Mesendoderm (in vitro differentiated cells): ENCODE measurements at regions not wholly inside any gene's neighbourhood (a gene's known extent, or its start where the extent isn't known, plus 50 kb on each side); places are given as distances from the start of the nearest gene placed in this dataset.

Source experiments
- DNase-seq: peaks from one replicate; pipeline ENCODE4 v3.0.0; 2013
- H2AK5ac ChIP-seq: 2 replicates; pipeline ENCODE4 v1.6.1; 2013; ENCODE audit warnings: low read length, inconsistent platforms
- H2BK120ac ChIP-seq: 2 replicates; pipeline ENCODE4 v1.6.1; 2013; ENCODE audit warnings: low read depth, mild to moderate bottlenecking, low read length, moderate library complexity, mixed read lengths
- H2BK15ac ChIP-seq: replicated peaks from 2 replicates; pipeline ENCODE4 v1.6.1; 2013; ENCODE audit warnings: low read depth, mild to moderate bottlenecking, moderate library complexity
- H2BK5ac ChIP-seq: 2 replicates; pipeline ENCODE4 v1.6.1; 2013; ENCODE audit warnings: low read length, inconsistent platforms
- H3K18ac ChIP-seq: 2 replicates; pipeline ENCODE4 v1.6.1; 2013; ENCODE audit warnings: mild to moderate bottlenecking, low read length, mixed read lengths
- H3K23ac ChIP-seq: one replicate; pipeline ENCODE4 v1.6.1; 2013; ENCODE audit warnings: low read length
- H3K27ac ChIP-seq: 2 replicates; pipeline ENCODE4 v1.5.1; 2013; ENCODE audit warnings: low read depth, mild to moderate bottlenecking, inconsistent platforms, low read length, moderate library complexity
- H3K27me3 ChIP-seq: 2 replicates; pipeline ENCODE4 v1.6.1; 2013; ENCODE audit warnings: low read length, control low read depth, mild to moderate bottlenecking, inconsistent platforms; ENCODE audit not compliant: insufficient read depth, poor library complexity
- H3K36me3 ChIP-seq: 2 replicates; pipeline ENCODE4 v1.6.1; 2013; ENCODE audit warnings: low read length, inconsistent platforms; ENCODE audit not compliant: control insufficient read depth, insufficient read depth
- H3K4ac ChIP-seq: one replicate; pipeline ENCODE4 v1.6.1; 2013; ENCODE audit warnings: low read depth, mild to moderate bottlenecking, low read length, moderate library complexity
- H3K4me1 ChIP-seq: 2 replicates; pipeline ENCODE4 v1.6.1; 2013; ENCODE audit warnings: low read depth, low read length, inconsistent platforms; ENCODE audit not compliant: control insufficient read depth
- H3K4me2 ChIP-seq: 2 replicates; pipeline ENCODE4 v1.6.1; 2013; ENCODE audit warnings: low read length
- H3K4me3 ChIP-seq: 2 replicates; pipeline ENCODE4 v1.5.1; 2013; ENCODE audit warnings: mild to moderate bottlenecking, low read length
- H3K56ac ChIP-seq: one replicate; pipeline ENCODE4 v1.6.1; 2013; ENCODE audit warnings: low read length
- H3K79me1 ChIP-seq: 2 replicates; pipeline ENCODE4 v1.6.1; 2013; ENCODE audit warnings: low read length, inconsistent platforms
- H3K79me2 ChIP-seq: 2 replicates; pipeline ENCODE4 v1.6.1; 2013; ENCODE audit warnings: mild to moderate bottlenecking, low read length; ENCODE audit not compliant: control insufficient read depth, insufficient read depth
- H3K9ac ChIP-seq: 2 replicates; pipeline ENCODE4 v1.6.1; 2013; ENCODE audit warnings: low read length, inconsistent platforms
- H4K5ac ChIP-seq: one replicate; pipeline ENCODE4 v1.6.1; 2013; ENCODE audit warnings: low read length
- H4K8ac ChIP-seq: one replicate; pipeline ENCODE4 v1.6.1; 2013; ENCODE audit warnings: low read depth, mild to moderate bottlenecking, control low read depth, low read length, moderate library complexity
- WGBS: extraction: QIAGEN DNeasy Blood & Tissue Kit; methylation state at CpG from one replicate; pipeline ENCODE4 v1.1.7; 2013; ENCODE audit warnings: low lambda C conversion rate, missing lambda C conversion rate; ENCODE audit not compliant: insufficient coverage; ENCODE audit errors: extremely low coverage; 5-methylcytosine and 5-hydroxymethylcytosine counted together

GRCh38 chr21:30943243-30943642, 61.9 kb upstream of the KRTAP11-1 start:
- H3K79me2 ChIP-seq, result no peaks in the 10 kb centered on the region
- H3K23ac ChIP-seq, result no peak overlapping the region
- H3K79me1 ChIP-seq, result no peaks in the 10 kb centered on the region
- H3K4ac ChIP-seq, result no peak overlapping the region
- H3K56ac ChIP-seq, result no peak overlapping the region
- no peak overlapping the region for H4K5ac ChIP-seq
- no peak overlapping the region for H4K8ac ChIP-seq
- no peak overlapping the region for H2AK5ac ChIP-seq
- DNase-seq, result no peak
- H3K27me3 ChIP-seq, result no peaks in the 10 kb centered on the region
- no peak overlapping the region for H2BK15ac ChIP-seq
- no peak overlapping the region for H3K27ac ChIP-seq
- WGBS, result no CpG with 5 or more reads among the region's 4 CpGs
- no peak overlapping the region for H2BK120ac ChIP-seq
- no peak overlapping the region for H2BK5ac ChIP-seq
- H3K4me3 ChIP-seq, result no peak overlapping the region
- H3K18ac ChIP-seq, result no peak overlapping the region
- H3K4me2 ChIP-seq, result no peak overlapping the region
- H3K36me3 ChIP-seq, result no peaks in the 10 kb centered on the region
- no peaks in the 10 kb centered on the region for H3K4me1 ChIP-seq
- no peak overlapping the region for H3K9ac ChIP-seq

GRCh38 chr21:30942192-30942591, 60.8 kb upstream of the KRTAP11-1 start:
- no peak overlapping the region for H2BK15ac ChIP-seq
- H4K5ac ChIP-seq, result no peak overlapping the region
- WGBS, result no CpG with 5 or more reads among the region's 1 CpG

GRCh38 chr21:30936207-30936606, 54.8 kb upstream of the KRTAP11-1 start:
- Histone ChIP-seq H3K9ac (no peak overlapping the region), H2BK5ac (no peak overlapping the region), H2AK5ac (no peak overlapping the region), H4K5ac (no peak overlapping the region), H3K18ac (no peak overlapping the region), H3K56ac (no peak overlapping the region), H3K79me1 (no peaks in the 10 kb centered on the region), H3K4me2 (no peak overlapping the region), H3K4me3 (no peak overlapping the region), H3K36me3 (no peaks in the 10 kb centered on the region), H2BK120ac (no peak overlapping the region), H3K4me1 (no peaks in the 10 kb centered on the region), H2BK15ac (no peak overlapping the region), H3K79me2 (no peaks in the 10 kb centered on the region), H3K27me3 (no peaks in the 10 kb centered on the region), H3K27ac (no peak overlapping the region), H4K8ac (no peak overlapping the region), H3K23ac (no peak overlapping the region), H3K4ac (no peak overlapping the region)
- DNase-seq, result no peak
- no CpG with 5 or more reads among the region's 6 CpGs for WGBS

More at GRCh38 chr21:30942192-30942591, 60.8 kb upstream of the KRTAP11-1 start:
- H3K4me3 ChIP-seq, result no peak overlapping the region
- H3K4me2 ChIP-seq, result no peak overlapping the region
- no peaks in the 10 kb centered on the region for H3K36me3 ChIP-seq
- H2BK120ac ChIP-seq, result no peak overlapping the region
- no peaks in the 10 kb centered on the region for H3K79me1 ChIP-seq
- no peaks in the 10 kb centered on the region for H3K4me1 ChIP-seq
- no peak overlapping the region for H3K9ac ChIP-seq
- H2BK5ac ChIP-seq, result no peak overlapping the region
- no peak overlapping the region for H2AK5ac ChIP-seq
- H3K23ac ChIP-seq, result no peak overlapping the region
- H3K27ac ChIP-seq, result no peak overlapping the region
- no peaks in the 10 kb centered on the region for H3K79me2 ChIP-seq
- no peak overlapping the region for H3K18ac ChIP-seq
- H3K27me3 ChIP-seq, result no peaks in the 10 kb centered on the region
- H3K4ac ChIP-seq, result no peak overlapping the region
- peak; percentile 10 for DNase-seq
- H3K56ac ChIP-seq, result no peak overlapping the region
- H4K8ac ChIP-seq, result no peak overlapping the region

GRCh38 chr21:30935889-30936168, 54.4 kb upstream of the KRTAP11-1 start:
- Histone ChIP-seq H2BK5ac (no peak overlapping the region), H3K4ac (no peak overlapping the region), H3K56ac (no peak overlapping the region), H3K18ac (no peak overlapping the region), H2AK5ac (no peak overlapping the region), H3K4me2 (no peak overlapping the region), H3K4me1 (no peaks in the 10 kb centered on the region), H3K9ac (no peak overlapping the region), H3K27me3 (no peaks in the 10 kb centered on the region), H4K5ac (no peak overlapping the region), H3K36me3 (no peaks in the 10 kb centered on the region), H4K8ac (no peak overlapping the region), H2BK120ac (no peak overlapping the region), H3K79me2 (no peaks in the 10 kb centered on the region), H3K27ac (no peak overlapping the region), H3K23ac (no peak overlapping the region), H3K4me3 (no peak overlapping the region), H2BK15ac (no peak overlapping the region), H3K79me1 (no peaks in the 10 kb centered on the region)
- WGBS, result no CpG with 5 or more reads among the region's 4 CpGs
- DNase-seq, result no peak

- no peak overlapping the region for H3K23ac ChIP-seq
- no peak overlapping the region for H2BK120ac ChIP-seq
- H3K56ac ChIP-seq, result no peak overlapping the region
- no peak overlapping the region for H4K8ac ChIP-seq
- no peaks in the 10 kb centered on the region for H3K36me3 ChIP-seq
- H2AK5ac ChIP-seq, result no peak overlapping the region
- no peak overlapping the region for H3K18ac ChIP-seq
- H3K27me3 ChIP-seq, result no peaks in the 10 kb centered on the region
- no CpG with 5 or more reads among the region's 15 CpGs for WGBS
- H3K4me1 ChIP-seq, result no peaks in the 10 kb centered on the region
- H4K5ac ChIP-seq, result no peak overlapping the region
- no peak overlapping the region for H3K4me3 ChIP-seq
- H3K27ac ChIP-seq, result no peak overlapping the region
- H2BK5ac ChIP-seq, result no peak overlapping the region
- no peak for DNase-seq
- H2BK15ac ChIP-seq, result no peak overlapping the region
- H3K9ac ChIP-seq, result no peak overlapping the region
- H3K79me1 ChIP-seq, result no peaks in the 10 kb centered on the region
- H3K79me2 ChIP-seq, result no peaks in the 10 kb centered on the region
- H3K4me2 ChIP-seq, result no peak overlapping the region
- no peak overlapping the region for H3K4ac ChIP-seq
These were observed 53.9 kb upstream of the KRTAP11-1 start for GRCh38 chr21:30935121-30935888.

- Histone ChIP-seq H3K4me2 (no peak overlapping the region), H4K5ac (no peak overlapping the region), H2AK5ac (no peak overlapping the region), H2BK120ac (no peak overlapping the region), H3K4ac (no peak overlapping the region), H2BK5ac (no peak overlapping the region), H3K56ac (no peak overlapping the region), H3K9ac (no peak overlapping the region), H3K27ac (no peak overlapping the region), H3K18ac (no peak overlapping the region), H2BK15ac (no peak overlapping the region), H3K27me3 (no peaks in the 10 kb centered on the region), H4K8ac (no peak overlapping the region), H3K79me2 (no peaks in the 10 kb centered on the region), H3K79me1 (no peaks in the 10 kb centered on the region), H3K4me1 (no peaks in the 10 kb centered on the region), H3K36me3 (no peaks in the 10 kb centered on the region), H3K23ac (no peak overlapping the region), H3K4me3 (no peak overlapping the region)
- no CpG with 5 or more reads among the region's 3 CpGs for WGBS
- no peak for DNase-seq
These were observed 51.3 kb upstream of the KRTAP11-1 start for GRCh38 chr21:30932686-30933085.
